ENCODE measurements at regions not wholly inside any gene's neighbourhood (a gene's known extent, or its start where the extent isn't known, plus 50 kb on each side); places are given as distances from the start of the nearest gene placed in this dataset.

- TF ChIP-seq EP300 (IDR thresholded peaks at IDR 0.05; ENCODE audit: borderline replicate concordance in 1 of 2, low read depth in 1 of 2, low read length in 1 of 2): 0 out of 4 replicates have a peak, but pooled peaks of 1 of the 2 experiments have one; percentile 12
- TF ChIP-seq YY1 (IDR thresholded peaks at IDR 0.05; ENCODE audit: low read depth): no peak
- TF ChIP-seq ELF1 (IDR thresholded peaks at IDR 0.05): no peak
- TF ChIP-seq TEAD4 (IDR thresholded peaks at IDR 0.05; ENCODE audit: borderline replicate concordance, insufficient read depth): no peak
- TF ChIP-seq, protein P1, sequence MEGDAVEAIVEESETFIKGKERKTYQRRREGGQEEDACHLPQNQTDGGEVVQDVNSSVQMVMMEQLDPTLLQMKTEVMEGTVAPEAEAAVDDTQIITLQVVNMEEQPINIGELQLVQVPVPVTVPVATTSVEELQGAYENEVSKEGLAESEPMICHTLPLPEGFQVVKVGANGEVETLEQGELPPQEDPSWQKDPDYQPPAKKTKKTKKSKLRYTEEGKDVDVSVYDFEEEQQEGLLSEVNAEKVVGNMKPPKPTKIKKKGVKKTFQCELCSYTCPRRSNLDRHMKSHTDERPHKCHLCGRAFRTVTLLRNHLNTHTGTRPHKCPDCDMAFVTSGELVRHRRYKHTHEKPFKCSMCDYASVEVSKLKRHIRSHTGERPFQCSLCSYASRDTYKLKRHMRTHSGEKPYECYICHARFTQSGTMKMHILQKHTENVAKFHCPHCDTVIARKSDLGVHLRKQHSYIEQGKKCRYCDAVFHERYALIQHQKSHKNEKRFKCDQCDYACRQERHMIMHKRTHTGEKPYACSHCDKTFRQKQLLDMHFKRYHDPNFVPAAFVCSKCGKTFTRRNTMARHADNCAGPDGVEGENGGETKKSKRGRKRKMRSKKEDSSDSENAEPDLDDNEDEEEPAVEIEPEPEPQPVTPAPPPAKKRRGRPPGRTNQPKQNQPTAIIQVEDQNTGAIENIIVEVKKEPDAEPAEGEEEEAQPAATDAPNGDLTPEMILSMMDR (IDR thresholded peaks at IDR 0.05): no peak
- TF ChIP-seq TAF1 (IDR thresholded peaks at IDR 0.05; ENCODE audit: borderline replicate concordance, low read depth, low read length): no peak
- TF ChIP-seq, protein P2, sequence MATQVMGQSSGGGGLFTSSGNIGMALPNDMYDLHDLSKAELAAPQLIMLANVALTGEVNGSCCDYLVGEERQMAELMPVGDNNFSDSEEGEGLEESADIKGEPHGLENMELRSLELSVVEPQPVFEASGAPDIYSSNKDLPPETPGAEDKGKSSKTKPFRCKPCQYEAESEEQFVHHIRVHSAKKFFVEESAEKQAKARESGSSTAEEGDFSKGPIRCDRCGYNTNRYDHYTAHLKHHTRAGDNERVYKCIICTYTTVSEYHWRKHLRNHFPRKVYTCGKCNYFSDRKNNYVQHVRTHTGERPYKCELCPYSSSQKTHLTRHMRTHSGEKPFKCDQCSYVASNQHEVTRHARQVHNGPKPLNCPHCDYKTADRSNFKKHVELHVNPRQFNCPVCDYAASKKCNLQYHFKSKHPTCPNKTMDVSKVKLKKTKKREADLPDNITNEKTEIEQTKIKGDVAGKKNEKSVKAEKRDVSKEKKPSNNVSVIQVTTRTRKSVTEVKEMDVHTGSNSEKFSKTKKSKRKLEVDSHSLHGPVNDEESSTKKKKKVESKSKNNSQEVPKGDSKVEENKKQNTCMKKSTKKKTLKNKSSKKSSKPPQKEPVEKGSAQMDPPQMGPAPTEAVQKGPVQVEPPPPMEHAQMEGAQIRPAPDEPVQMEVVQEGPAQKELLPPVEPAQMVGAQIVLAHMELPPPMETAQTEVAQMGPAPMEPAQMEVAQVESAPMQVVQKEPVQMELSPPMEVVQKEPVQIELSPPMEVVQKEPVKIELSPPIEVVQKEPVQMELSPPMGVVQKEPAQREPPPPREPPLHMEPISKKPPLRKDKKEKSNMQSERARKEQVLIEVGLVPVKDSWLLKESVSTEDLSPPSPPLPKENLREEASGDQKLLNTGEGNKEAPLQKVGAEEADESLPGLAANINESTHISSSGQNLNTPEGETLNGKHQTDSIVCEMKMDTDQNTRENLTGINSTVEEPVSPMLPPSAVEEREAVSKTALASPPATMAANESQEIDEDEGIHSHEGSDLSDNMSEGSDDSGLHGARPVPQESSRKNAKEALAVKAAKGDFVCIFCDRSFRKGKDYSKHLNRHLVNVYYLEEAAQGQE (IDR thresholded peaks at IDR 0.05; ENCODE audit: low read depth, low read length): no peak
- TF ChIP-seq MXI1 (IDR thresholded peaks at IDR 0.05; ENCODE audit: low read depth, low read length): no peak
- TF ChIP-seq, protein P3, sequence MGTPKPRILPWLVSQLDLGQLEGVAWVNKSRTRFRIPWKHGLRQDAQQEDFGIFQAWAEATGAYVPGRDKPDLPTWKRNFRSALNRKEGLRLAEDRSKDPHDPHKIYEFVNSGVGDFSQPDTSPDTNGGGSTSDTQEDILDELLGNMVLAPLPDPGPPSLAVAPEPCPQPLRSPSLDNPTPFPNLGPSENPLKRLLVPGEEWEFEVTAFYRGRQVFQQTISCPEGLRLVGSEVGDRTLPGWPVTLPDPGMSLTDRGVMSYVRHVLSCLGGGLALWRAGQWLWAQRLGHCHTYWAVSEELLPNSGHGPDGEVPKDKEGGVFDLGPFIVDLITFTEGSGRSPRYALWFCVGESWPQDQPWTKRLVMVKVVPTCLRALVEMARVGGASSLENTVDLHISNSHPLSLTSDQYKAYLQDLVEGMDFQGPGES (IDR thresholded peaks at IDR 0.05; ENCODE audit: low read depth, low read length): no peak
- TF ChIP-seq FOXM1 (IDR thresholded peaks at IDR 0.05; ENCODE audit: low read depth): no peak
- TF ChIP-seq EZH2phosphoT487 (IDR thresholded peaks at IDR 0.05; ENCODE audit: borderline replicate concordance, low read depth): no peak
- TF ChIP-seq USF2 (IDR thresholded peaks at IDR 0.05; ENCODE audit: borderline replicate concordance, low read depth, low read length): no peak
Measured at GRCh38 chr21:22280851-22281250, 1282.6 kb downstream of the NCAM2 start.

Measured in SK-N-SH (cell line).